Activated T-cell treated with anti-CD3 and anti-CD28 coated beads, Interleukin-2, amount 50 U/mL, for 1 hour (primary cell): ENCODE measurements at regions not wholly inside any gene's neighbourhood (a gene's known extent, or its start where the extent isn't known, plus 50 kb on each side); places are given as distances from the start of the nearest gene placed in this dataset.

ENCODE experiments used
- DNase-seq: peaks from one replicate; pipeline ENCODE4 v3.0.0-alpha.2; 2020

DNA sequence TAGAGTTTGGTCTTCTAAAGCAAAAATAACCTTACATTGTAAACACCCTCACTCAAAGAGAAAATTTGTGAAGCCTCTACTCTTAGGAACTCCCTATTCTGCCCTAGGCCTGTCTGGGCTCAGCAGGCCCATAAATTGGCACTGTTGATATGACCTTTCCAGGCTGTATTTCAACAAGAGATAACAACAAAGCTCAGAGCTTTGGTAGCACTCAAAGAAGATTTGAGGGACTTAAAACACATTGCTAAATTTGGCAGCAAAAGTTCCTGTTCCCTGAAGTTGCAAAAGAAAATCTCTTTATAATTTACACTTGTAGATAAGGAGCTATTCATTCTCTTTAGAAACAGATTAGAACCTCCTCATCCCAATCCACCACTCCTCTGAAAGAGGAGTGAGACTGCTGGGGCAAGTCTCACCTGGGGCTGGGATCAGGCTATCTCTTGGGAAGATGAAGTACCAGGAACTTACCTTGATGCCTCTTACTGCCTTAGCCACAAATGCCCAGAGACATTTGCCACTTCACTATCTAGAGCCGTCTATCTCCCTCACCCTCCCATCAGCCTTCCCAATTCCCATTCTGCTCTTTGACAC lies 110.4 kb upstream of the AKIP1 start:
- no peak for DNase-seq

DNA sequence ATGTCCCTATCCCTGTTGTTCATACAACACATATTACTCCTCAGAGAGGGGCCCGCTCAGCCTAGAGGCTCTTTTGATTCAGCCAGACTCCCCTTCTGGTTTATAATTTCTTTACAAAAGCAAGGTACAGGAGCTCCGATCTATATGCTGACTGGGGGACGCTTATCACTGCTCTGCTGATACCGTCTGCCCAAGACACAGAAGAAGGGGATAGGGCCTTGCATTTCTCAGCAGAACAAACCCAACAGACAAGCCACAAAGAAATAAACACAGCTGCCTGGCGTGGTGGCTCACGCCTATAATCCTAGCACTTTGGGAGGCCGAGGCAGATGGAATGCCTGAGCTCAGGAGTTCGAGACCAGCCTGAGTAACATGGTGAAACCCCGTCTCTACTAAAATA lies 109.9 kb upstream of the AKIP1 start:
- no peak for DNase-seq

DNA sequence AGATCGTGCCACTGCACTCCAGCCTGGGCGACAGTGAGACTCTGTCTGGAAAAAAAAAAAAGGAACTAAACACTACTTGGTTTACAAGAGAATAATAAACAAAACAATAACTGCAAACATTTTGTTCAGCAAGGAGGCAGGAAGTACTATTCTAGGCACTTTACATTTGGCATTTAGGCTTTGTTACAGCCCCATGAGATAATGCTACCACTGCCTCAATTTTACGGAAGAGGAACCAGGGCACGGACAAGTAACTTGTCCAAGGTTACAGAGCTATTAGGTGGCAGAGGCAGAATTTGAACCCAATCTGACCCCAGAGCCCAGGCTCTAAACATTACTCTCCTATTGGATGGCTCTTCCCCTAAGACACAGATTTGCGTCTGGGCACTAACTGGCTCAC lies 108.7 kb upstream of the AKIP1 start:
- no peak for DNase-seq

DNA sequence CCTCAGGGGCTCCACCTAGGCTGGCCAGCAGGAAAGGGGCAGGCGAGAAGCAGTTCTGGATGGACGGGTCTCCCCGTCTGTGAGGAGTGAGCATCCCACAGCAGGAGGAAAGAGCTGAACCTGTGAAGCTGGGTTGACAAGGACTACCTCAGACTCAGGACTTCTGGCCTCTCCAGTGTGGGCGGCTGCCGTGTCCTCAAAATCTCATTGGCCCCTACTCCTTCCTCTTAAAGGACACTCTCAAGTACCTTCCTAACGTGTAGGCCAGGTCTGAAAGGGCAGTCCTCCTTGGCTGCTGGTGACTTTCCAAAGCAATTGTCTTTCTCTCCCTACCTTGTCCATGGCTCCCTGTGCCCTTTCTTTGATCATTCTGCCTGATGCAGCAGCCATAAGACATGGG lies 107.0 kb upstream of the AKIP1 start:
- DNase-seq: no peak

DNA sequence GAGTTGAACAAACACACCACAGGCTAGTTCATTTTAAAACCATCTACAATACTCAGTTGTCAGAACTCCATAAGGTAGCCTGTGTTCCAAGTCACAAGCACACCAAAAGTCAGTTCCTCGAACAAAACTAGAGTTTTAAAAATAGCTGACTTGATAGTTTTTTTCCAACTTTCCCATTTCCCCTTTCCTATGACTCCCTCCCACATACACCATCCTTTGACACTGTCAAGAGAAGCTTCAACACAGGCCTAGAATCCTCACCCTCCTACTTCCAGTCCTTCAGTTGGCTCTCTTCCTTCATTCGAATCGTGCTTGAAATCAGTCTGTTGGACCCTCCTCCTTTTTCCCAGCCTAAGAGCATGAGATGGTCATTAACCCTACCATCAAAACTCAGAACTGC lies 105.7 kb upstream of the AKIP1 start:
- no peak for DNase-seq

DNA sequence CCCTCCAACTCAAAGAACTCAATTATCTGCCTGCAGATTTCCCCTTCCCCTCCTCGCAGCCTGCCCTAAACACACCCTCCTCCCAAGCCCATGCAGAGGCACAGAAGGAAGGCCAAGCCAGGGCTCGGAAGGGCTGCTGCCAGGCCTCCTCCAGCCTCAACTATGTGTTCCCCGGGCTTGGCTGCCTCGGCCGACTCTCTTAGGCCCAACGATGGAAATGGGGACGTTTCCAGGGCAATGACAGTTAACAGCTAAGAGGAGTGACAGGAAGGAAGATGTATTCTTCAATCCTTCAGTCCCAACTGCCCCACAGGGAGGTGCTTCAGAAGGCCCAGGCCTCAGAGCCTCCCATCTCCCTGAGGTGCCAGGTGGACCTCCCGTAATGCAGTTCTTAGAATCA lies 104.0 kb upstream of the AKIP1 start:
- no peak for DNase-seq

DNA sequence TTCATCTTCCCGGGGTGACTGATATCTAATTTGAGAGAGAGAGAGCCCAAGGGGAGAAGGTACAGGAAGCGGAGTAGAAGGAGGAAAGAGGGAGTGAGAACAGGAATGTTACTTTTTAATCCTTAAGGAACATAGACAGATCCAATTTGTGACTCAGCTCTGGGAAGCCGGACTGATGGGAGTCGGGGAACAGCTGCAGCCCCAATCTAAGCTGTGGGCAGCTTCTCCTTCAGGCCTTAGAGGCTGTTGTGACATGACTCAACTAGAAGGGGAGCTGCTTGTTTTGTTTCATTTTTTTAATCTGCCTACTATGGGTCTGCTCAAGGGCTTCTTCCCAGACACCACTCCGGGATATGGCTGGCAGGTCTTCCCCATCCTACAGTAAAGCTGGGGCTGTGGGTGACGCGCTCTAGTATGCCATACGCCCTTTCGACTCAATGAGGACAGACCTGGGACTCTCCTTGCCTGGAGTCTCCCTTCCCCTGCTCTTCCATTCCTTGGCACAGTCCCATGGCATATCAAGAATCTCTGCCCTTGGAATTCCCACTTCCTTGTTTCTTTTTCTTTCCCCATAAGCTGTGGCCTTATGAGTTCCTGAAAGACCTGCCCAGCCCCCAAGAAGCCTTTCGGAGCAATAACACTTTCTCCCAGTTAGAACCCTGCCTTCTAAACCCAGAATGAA lies 103.3 kb upstream of the AKIP1 start:
- no peak for DNase-seq

DNA sequence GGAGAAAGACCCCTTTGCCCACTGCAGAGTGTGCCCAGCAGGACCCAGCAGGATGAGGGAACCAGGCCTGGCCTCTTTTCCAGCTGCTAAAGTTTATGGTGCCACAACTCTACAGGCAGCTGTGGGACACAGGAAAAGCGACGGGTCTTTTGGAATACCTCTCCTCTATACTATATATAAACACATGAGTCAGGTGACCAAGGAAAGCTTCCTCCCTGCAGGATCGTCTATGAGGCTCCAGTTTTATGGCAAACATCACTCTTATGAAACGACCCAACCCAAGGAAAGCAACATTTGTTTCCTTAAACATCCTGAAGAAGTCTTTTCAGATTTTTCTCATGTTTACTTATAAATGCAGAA lies 102.8 kb upstream of the AKIP1 start:
- DNase-seq: no peak

DNA sequence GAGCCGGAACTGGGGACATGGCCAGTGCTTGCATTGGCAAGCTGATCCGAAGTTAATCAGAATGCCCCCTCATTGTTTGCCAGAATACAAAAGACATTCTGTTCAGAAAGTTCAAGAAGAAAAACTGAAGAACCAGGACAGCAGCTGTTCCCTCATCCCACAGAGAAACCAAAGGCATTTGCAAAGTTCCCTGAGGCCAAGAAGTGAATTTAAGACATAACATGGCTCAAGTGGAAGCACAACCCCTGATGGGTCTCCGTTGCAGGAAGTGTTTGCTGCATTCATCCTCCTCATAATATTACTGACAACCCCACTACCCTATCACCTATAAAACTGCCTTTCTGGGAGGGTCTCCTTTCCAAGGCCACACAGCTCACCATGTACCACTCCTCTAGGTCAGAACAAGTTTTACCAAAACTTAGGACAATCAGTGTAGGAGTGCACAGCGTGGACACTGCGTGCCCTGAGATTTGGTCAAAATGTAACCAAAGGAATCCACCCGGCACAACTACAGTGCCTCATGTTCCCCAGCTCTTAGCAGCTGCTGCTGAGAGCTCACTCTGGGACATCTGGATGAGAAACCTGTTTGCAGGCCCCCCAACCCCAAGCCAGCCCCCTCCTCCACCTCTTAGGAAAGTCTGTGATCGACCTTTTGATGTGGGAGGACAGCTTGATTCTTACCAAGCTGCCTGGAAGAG lies 101.6 kb upstream of the AKIP1 start:
- DNase-seq: no peak

DNA sequence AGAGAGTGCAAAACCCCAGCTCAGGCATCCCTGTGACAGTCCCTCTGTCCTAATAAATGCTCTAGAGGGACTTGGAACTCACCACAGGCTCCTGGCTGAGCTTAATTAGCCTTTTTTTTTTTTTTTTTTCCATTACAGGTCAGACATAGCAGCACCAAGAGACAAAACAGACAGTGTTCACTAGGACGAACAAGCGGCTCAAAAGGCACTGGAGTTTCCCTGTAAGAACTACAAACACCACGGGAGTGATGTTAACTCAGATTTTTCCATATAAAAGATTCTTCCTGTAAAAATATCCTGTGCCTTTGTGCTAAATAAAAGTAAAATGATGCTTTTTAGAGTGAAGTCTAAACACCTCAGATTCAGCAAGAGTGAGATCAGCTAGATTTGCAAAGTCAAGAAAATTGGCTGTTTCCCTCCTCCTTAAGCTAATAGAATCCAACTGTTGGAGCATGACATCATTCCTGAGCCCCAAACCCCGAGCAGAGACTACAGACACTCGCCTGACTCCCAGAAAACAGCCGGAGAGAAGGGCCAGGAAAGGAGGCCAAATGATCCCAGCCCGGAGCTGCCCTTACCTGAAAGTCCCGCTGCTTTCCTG lies 101.0 kb upstream of the AKIP1 start:
- DNase-seq: no peak

DNA sequence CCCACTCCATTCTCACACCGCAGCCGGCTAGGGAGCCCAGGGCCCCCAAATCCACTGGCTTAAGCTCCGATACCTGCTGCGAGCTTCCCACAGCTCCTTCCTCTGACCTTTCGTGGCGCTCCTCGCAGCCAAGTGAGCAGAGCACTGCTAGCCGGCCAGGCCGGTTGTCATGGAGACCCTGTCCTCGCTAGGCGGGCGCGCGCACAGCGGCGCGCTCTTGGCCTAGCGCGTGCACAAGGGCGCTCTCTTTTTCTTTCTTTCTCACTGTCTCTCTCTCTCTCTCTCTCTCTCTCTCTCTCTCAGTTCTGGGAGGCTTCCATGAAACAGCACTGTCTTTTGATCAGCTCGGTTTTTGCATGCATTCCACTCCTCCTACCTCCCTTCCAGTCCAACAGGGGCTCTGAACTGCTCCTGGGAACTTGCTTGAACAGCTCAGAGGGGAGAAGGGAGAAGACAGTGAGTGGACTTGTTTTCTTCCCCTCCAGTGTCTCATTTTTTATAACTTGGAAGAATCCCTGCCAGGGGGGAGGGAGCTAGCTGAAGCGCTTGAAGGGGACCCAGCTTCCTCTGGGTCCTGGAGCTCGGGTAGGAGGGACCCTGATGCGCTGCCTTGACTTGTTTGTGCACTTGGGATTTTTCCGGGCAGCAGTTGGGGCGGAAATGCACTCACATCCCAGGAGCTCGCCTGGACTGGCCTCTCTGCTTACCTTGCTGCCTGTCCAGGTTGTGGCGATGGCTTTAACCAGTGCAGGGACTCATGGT lies 100.3 kb upstream of the AKIP1 start:
- no peak for DNase-seq

DNA sequence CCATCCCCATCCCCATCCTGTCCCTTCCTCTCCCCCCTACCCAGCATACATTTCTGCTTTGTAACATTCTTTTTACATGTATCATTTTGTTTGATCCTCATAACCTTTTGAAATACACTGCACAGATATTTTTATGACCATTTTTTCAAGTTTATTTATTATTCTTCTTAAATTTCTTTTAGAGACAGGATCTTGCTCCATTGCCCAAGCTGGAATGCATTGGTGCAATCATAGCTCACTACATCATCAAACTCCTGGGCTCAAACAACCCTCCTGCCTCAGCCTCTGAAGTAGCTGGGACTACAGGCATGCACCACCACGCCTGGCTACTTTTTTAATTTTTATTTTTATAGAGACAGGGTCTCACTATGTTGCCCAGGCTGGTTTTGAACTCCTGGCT lies 99.4 kb upstream of the AKIP1 start:
- DNase-seq: no peak

DNA sequence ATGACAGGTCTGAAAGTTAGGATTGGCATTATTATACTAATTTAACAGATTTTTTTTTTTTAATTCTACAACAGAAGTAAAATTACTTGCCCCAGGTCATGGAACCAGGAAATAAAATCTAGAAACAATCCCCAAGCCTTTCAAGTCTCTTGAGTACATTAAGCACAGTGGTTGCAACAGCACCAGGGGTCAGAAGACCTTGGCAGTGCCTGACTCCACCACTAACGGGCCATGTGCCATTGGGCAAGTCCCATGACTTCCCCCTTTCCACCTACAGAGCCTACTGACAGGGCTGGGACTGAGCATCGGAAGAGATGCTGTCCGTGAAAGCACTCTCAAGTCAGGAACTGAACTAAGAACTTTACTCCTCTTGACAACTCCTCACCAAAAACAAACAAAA lies 98.6 kb upstream of the AKIP1 start:
- no peak for DNase-seq

DNA sequence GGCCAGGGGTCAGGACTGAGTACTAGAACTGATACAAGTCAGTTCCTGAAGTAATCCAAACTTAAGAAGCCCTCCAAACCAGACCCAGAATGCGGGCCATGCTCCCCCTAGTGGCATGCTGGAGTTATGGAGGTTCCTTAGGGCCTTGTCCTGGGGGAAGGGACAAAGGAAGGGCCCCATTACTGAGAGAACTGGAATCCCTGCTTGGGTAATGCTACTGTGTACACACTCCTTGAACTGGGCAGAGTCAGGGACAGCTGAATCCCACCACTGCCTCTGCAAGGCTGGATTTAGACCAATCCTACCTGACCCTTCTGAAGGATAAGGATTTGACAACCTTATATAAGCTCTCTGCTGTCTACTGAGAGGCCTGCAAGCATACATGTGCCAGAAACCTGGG lies 97.3 kb upstream of the AKIP1 start:
- DNase-seq: peak; percentile 28

DNA sequence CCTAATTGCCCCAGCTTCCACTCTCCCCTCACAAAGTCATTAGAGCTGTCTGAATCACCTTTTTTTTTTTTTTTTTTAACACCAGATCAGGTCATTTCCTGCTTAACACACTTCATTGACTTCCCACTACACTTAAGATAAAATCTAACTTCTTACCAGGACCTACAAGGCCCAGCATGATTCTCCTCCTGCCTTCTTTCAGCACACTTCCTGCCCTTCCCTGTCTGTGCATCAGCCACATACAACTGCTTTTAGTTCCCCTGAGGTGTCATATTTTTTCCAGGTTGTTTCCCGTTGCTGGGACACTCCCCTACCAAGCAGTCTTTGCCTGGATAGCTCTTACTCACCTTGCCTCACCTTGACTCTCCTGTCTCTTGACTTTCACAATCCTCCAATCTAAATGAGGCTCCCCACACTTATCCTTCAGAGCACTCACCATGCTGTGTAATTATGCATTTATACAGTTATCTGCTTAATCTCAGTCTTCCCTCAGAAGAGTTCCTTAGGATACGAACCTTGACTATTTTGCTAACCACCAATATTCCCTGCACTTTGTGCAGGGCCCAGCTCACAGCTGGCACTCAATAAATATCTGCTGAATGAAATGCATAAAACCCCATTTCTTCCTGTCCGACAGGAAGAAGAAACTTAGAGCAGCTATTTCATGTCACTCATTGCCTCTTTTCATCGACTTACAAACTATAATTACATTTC lies 96.6 kb upstream of the AKIP1 start:
- DNase-seq: no peak

DNA sequence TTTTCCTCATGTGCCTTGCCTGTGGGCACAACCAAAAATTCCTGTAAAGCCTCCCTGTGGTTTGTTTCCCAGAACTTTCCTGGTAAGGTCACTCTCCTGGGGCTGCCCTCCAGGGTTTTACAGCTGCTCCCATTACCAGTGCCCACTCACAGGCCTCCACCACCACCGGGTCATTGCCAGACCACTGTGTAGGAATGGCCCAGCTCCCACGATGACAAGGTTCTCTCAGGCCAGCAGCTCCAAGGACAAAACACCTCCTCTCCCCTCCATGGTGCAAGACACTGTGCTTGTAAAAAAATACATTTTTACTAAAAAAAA lies 96.1 kb upstream of the AKIP1 start:
- DNase-seq: no peak

DNA sequence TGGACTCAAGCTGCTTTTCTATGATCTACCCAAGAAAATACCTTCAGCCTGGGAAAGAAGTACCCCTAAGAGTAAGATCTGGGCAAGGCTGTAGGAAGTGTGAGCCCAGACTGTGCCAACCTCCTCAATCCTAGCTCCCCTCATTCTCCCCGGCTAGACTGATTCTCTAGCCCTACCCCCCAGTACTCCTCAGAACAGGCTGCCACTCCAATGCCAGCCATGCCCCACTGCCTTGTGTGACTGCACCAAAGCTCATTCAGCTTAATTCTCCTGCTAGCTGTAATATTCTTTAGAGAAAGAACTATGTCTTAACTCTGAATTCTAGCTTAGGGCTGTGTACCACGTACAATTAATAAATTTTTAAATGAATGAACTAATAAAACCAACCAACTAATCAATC lies 92.6 kb upstream of the AKIP1 start:
- DNase-seq: no peak

DNA sequence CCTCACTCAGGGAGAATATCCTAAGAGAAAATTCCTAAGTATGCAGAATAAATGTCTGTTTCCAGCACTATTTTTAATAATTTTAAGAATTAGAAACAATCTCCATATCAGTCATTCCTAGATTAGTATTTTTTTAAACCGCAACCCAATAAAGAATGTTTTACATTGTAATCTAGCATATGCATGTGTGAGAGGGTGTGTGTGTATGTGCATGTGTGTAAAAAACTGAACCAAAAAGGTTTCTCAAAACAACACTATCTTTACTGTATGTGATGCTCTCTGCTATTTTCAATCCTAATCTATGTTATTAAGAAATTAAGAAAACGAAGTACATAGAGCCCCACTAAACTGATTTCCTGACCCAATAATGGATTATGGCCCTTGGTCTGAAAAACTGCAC lies 90.6 kb upstream of the AKIP1 start:
- DNase-seq: no peak

DNA sequence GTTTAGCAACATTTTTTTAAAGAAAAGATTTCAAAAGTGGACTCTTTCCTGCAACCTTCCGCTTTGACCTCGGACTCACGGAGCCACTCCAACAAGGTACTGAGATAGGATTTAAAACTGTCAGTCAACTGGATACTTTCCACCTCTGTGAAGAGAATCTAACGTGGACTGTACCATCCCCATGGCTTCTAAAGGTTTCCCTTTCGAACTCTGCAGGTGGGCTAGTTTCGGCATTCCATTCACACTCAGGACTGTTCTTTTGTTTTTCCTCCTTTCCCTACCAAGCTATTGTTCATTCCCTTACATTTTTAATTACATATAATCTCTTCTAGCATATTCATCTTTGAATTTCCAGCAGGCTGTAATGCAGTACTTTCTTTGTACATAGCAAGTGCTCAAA lies 88.5 kb upstream of the AKIP1 start:
- DNase-seq: no peak

DNA sequence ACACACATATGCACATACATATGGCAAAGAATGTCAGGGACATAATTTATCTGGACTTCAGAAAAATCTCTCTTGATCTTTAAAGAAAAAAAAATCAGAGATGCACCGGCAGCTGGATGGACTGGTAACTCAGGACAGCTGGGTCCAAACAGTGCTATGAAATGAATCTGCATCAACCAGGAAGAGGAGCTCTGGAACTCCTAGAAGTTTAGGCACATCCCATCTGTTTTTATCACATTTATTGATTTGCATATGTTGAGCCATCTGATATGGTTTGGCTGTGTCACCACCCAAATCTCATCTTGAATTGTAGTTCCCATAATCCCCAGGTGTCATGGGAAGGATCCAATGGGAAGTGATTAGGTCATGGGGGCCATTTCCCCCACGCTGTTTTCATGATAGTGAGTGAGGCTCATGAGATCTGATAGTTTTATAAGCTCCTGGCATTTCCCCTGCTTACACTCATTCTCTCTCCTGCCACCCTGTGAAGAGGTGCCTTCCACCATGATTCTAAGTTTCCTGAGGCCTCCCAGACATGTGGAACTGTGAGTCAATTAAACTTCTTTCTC lies 87.7 kb upstream of the AKIP1 start:
- no peak for DNase-seq

DNA sequence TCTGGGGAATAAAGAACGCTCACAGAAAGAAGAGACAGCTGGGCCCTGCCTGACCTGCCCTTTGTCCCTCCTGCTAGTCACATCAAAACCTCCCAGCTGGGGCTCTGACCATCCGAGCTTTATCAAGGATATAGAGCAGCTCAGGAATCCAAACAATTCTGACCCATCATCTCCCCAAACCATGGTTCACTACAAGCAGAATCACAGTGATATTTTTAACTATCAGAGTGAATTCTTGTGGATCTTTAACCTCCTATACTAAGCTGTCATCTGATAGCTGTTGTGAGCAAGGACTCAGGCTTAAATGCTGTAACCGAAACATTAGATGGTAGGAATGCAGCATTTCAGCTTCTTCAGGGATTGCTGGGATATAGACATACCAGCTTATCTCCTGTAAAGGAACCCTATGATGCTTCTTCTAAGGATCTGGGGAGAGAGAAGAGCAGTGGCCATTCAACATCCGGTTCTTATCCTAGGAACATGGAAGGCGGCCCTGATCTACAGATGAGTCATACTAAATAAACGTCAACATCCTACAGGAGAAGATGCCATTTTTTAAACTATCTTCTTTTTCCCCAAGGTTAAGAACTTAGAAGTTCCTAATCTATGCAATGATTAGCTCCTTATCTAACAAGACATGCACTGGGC lies 84.7 kb upstream of the AKIP1 start:
- no peak for DNase-seq

DNA sequence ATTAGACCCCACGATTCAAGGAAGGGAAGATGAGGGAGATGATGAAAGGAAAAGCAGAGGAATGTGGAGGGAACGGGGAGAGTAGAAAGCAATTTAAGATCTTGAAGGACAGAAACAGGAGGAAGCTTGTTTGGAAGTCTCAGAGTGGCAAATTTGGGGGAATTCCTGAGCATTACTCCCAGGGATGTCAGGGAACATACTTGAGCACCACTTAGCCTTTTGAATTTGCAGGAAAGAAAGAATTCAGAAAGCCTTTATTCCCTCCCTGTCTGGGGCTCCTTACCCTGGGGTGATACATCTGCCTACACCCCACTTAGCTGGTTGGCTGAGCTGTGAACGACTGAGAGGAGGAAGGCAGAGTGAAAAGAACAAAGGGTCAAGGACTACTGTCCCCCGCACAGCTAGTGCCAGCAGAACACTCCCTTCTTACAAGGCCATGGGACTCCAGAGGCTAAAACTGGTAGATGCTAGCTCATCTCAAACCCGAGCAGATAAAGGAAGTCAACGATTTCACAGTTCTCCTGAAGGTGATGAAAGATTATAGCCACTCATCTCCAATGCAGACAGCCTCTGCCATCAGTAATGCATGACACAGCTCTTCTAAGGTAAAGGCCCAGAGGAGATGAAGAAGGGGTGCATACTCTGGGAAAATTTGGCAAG lies 84.0 kb upstream of the AKIP1 start:
- no peak for DNase-seq
